Uterus (tissue), 3 donors: ENCODE measurements at regions not wholly inside any gene's neighbourhood (a gene's known extent, or its start where the extent isn't known, plus 50 kb on each side); places are given as distances from the start of the nearest gene placed in this dataset. TPM values are rescaled to one million over a fixed set of nuclear protein-coding genes. Genes with fewer than 3 reads are reported as not detected.

Source experiments
- DNase-seq, 2 donors: peaks; one replicate each; pipeline ENCODE4 v3.0.0-alpha.2; 2019 to 2020
- H3K27ac ChIP-seq, 2 donors: fragments of 200-600 bp; sonication (generic); 1 replicate in 1 of 2; 2 replicates in 1 of 2; pipeline ENCODE4 v1.5.1; 2016 to 2018
- H3K27me3 ChIP-seq, 2 donors: fragments of 200-600 bp; sonication (generic); one replicate each; pipeline ENCODE4 v1.5.1; 2018 to 2019; ENCODE audit warnings: control low read depth in 1 of 2
- H3K36me3 ChIP-seq, 2 donors: fragments of 200-600 bp; sonication (generic); one replicate each; pipeline ENCODE4 v1.5.1; 2019; ENCODE audit warnings: control low read depth in 1 of 2
- H3K4me1 ChIP-seq, 2 donors: fragments of 200-600 bp; sonication (generic); one replicate each; pipeline ENCODE4 v1.5.1; 2018 to 2019; ENCODE audit warnings: control low read depth in 1 of 2
- H3K4me3 ChIP-seq, 2 donors: fragments of 200-600 bp; sonication (generic); 1 replicate in 1 of 2; 2 replicates in 1 of 2; pipeline ENCODE4 v1.5.1; 2018 to 2019; ENCODE audit warnings: mild to moderate bottlenecking in 1 of 2
- H3K9me3 ChIP-seq, 2 donors: fragments of 200-600 bp; sonication (generic); one replicate each; pipeline ENCODE4 v1.5.1; 2019; ENCODE audit warnings: control low read depth in 1 of 2
- CTCF ChIP-seq, 4 experiments: fragments of 200-600 bp in 2 of 4; fragments of 450-650 bp in 2 of 4; sonication (generic) in 2 of 4; IDR thresholded peaks; one replicate each; pipeline ENCODE4 v1.5.1; 2016 to 2019; ENCODE audit warnings: antibody characterized with exemption in 4 of 4, mild to moderate bottlenecking in 2 of 4, moderate library complexity in 1 of 4
- POLR2A ChIP-seq, 2 donors: fragments of 450-650 bp; IDR thresholded peaks; one replicate each; pipeline ENCODE4 v1.6.1; 2016; ENCODE audit warnings: antibody characterized with exemption in 2 of 2, mild to moderate bottlenecking in 1 of 2, moderate library complexity in 1 of 2
- intact Hi-C: fragments of 100-400 bp; cut with DNase I; formaldehyde crosslinking; loops from one replicate; pipeline ENCODE4 v1.15.1; 2023; ENCODE audit warnings: low total_unique reads
- small RNA-seq: library from RNA; depleted of rRNA; stranded (forward); fragments of <200 nt; gene quantifications from one replicate; pipeline ENCODE3, GENCODE V24; 2016
- donor health status: DM: yes; HTN: yes; CAD: no.

GRCh38 chr13:27367570-27367969, 56.8 kb upstream of the GTF3A start:
- no peak for DNase-seq

DNA sequence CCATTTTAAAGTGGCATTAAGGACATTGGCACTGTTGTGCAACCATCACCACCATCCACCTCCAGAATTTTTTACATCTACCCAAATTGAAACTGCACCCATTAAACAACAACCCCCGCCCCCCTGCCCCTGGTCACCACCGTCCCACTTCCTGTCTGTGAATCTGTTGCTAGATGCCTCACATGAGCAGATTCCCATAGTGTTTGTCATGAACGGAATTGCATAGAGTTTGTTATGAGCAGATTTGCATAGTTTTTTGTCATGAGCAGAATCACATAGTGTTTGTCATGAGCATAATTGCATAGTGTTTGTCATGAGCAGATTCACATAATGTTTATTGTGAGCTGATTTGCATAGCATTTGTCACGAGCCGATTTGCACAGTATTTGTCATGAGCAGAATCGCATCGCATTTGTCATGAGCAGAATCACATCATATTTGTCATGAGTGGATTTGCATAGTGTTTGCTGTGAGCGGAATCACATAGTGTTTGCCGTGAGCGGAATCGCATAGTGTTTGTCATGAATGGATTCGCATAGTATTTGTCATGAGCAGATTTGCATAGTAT, 54.0 kb upstream of the GTF3A start:
- intact Hi-C loops, result no loop called here
- Histone ChIP-seq H3K27me3 (no peaks in the 10 kb centered on the region), H3K36me3 (no peaks in the 10 kb centered on the region), H3K27ac (no peak overlapping the region), H3K4me3 (no peak overlapping the region), H3K4me1 (no peaks in the 10 kb centered on the region), H3K9me3 (no peaks in the 10 kb centered on the region)
- no peak for DNase-seq
- TF ChIP-seq POLR2A (IDR thresholded peaks at IDR 0.05) (no peak), CTCF (IDR thresholded peaks at IDR 0.05) (no peak)

More at GRCh38 chr13:27367570-27367969, 56.8 kb upstream of the GTF3A start:
- no peak for TF ChIP-seq CTCF (IDR thresholded peaks at IDR 0.05)
- TF ChIP-seq POLR2A (IDR thresholded peaks at IDR 0.05), result no peak
- H3K9me3 ChIP-seq, result no peaks in the 10 kb centered on the region
- H3K4me1 ChIP-seq, result no peaks in the 10 kb centered on the region
- H3K27ac ChIP-seq, result no peak overlapping the region
- no peak overlapping the region for H3K4me3 ChIP-seq
- H3K27me3 ChIP-seq, result no peaks in the 10 kb centered on the region
- H3K36me3 ChIP-seq, result no peaks in the 10 kb centered on the region
- intact Hi-C loops, result loop anchor here (10.0 kb wide), 1 partner anchor 617 kb away; the partner anchor contains the start of gene URAD

DNA sequence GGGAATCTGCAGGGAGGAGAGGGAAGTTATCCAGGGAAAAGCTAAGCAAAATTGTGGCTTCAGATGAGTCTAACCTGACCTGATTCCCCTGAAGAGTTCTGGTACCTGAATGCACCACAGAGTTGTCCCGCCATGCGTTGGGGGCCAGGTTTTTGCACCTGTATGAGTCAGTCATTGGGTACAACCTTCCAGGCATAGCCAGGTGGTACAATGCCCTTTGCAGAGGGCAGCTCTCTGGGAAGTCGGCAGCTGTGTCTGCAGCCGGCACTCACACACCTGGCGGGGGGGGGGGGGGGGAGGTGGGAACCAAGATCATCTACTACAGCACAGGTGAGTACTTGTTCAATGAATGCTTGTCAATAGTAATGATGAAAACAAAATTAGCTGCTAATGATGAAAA, 52.5 kb upstream of the GTF3A start:
- Histone ChIP-seq H3K36me3 (no peaks in the 10 kb centered on the region), H3K4me1 (no peaks in the 10 kb centered on the region), H3K9me3 (no peaks in the 10 kb centered on the region), H3K4me3 (no peak overlapping the region), H3K27me3 (no peaks in the 10 kb centered on the region), H3K27ac (no peak overlapping the region)
- intact Hi-C loops, result no loop called here
- TF ChIP-seq CTCF (IDR thresholded peaks at IDR 0.05), result no peak
- TF ChIP-seq POLR2A (IDR thresholded peaks at IDR 0.05), result no peak
- no peak for DNase-seq

- no peak overlapping the region for H3K4me3 ChIP-seq
- H3K27ac ChIP-seq, result no peak overlapping the region
- no peak for DNase-seq
- no peaks in the 10 kb centered on the region for H3K36me3 ChIP-seq
- no peak for TF ChIP-seq POLR2A (IDR thresholded peaks at IDR 0.05)
- TF ChIP-seq CTCF (IDR thresholded peaks at IDR 0.05), result no peak
- H3K4me1 ChIP-seq, result no peaks in the 10 kb centered on the region
- H3K9me3 ChIP-seq, result no peaks in the 10 kb centered on the region
- intact Hi-C loops, result no loop called here
- no peaks in the 10 kb centered on the region for H3K27me3 ChIP-seq
These were observed 51.5 kb upstream of the GTF3A start for GRCh38 chr13:27372896-27373295.

GRCh38 chr13:27374126-27374613, 50.2 kb upstream of the GTF3A start:
- no peaks in the 10 kb centered on the region for H3K4me1 ChIP-seq
- no peaks in the 10 kb centered on the region for H3K36me3 ChIP-seq
- no peaks in the 10 kb centered on the region for H3K27me3 ChIP-seq
- H3K9me3 ChIP-seq, result no peaks in the 10 kb centered on the region
- TF ChIP-seq POLR2A (IDR thresholded peaks at IDR 0.05), result no peak
- no peak for TF ChIP-seq CTCF (IDR thresholded peaks at IDR 0.05)
- no peak for DNase-seq
- H3K27ac ChIP-seq, result no peak overlapping the region
- H3K4me3 ChIP-seq, result no peak overlapping the region
- intact Hi-C loops, result no loop called here

Small RNA genes lying in the stretch of these regions (small RNA-seq; reads per million reads assigned to genes)
- not detected for gene RNU6-70P
